ENCODE measurements at regions not wholly inside any gene's neighbourhood (a gene's known extent, or its start where the extent isn't known, plus 50 kb on each side); places are given as distances from the start of the nearest gene placed in this dataset.

DNA sequence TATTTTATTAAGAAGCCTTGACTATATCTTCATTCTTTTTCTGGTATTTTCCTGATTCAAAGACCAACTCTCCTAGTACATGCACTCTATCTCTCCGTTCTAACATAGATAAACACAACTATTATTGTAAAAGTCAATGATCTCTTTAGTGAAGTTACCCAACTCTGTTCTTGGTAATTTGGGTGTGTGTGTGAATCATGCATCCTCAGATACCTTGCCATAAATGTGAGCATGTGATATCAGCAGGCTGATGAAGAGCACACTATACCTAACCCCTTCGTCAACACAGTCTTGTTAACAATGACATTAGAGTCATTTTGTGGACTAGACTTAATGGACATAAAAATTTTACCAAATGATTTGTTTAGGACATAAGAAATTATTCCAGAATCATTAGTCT is 1122.1 kb downstream of the XPNPEP1 start:
- Mint-ChIP-seq H3K27me3 (no peaks in the 10 kb centered on the region), H3K4me1 (no peaks in the 10 kb centered on the region), H3K27ac (ENCODE audit: low read depth) (no peak overlapping the region), H3K36me3 (ENCODE audit: insufficient read depth) (no peaks in the 10 kb centered on the region), H3K9me3 (peaks cover 11% of the 10 kb centered on the region), H3K4me3 (no peak overlapping the region)
- DNase-seq (ENCODE audit: low spot score in 2 of 2): no peak
- ATAC-seq (replicated peaks; ENCODE audit: extremely low read depth, poor library complexity, severe bottlenecking): no peak

- H3K4me3 Mint-ChIP-seq: no peak overlapping the region
- H3K36me3 Mint-ChIP-seq (ENCODE audit: insufficient read depth): no peaks in the 10 kb centered on the region
- no peaks in the 10 kb centered on the region for H3K27me3 Mint-ChIP-seq
- no peak overlapping the region for H3K27ac Mint-ChIP-seq (ENCODE audit: low read depth)
- H3K4me1 Mint-ChIP-seq: no peaks in the 10 kb centered on the region
- H3K9me3 Mint-ChIP-seq: peaks cover 18% of the 10 kb centered on the region
- DNase-seq (ENCODE audit: low spot score in 2 of 2) (no peak), ATAC-seq (replicated peaks; ENCODE audit: extremely low read depth, poor library complexity, severe bottlenecking) (no peak)
Observed at GRCh38 chr10:108797573-108797972, 1125.7 kb downstream of the XPNPEP1 start.

DNA sequence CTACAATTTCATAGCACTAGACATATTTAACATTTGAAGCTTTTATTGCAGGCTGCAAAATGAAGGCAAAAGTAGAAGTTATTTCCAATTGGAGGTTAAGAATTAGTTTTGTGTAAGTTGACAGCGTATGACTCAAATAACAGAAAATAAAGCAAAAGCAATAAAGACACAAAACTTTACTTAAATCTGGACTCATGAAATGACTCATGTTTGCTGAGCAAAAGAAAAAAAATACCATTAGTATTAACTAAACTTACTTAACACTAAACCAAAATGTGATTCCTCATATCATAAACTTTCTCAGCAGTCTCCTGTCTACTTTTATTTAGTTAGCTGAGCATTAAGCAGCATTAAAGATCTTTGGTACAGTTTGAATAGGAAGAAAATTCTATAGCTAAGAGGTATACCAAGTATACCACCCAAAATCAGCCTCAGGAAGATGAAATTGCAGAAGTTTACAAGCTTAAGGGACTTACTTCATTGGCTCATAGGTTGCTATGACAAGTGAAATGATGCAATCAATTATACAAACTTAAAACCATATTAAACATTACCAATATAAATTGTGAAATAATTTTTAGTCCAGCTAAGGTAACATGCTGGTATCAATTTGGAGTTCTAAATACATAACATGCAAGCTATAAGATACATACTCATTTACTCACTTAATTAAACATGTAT is 1131.4 kb downstream of the XPNPEP1 start:
- H3K27me3 Mint-ChIP-seq: no peaks in the 10 kb centered on the region
- peaks cover 13% of the 10 kb centered on the region for H3K9me3 Mint-ChIP-seq
- no peaks in the 10 kb centered on the region for H3K4me1 Mint-ChIP-seq
- no peak overlapping the region for H3K27ac Mint-ChIP-seq (ENCODE audit: low read depth)
- ATAC-seq (replicated peaks; ENCODE audit: extremely low read depth, poor library complexity, severe bottlenecking) (no peak), DNase-seq (ENCODE audit: low spot score in 2 of 2) (no peak)
- no peak overlapping the region for H3K4me3 Mint-ChIP-seq
- no peaks in the 10 kb centered on the region for H3K36me3 Mint-ChIP-seq (ENCODE audit: insufficient read depth)

GRCh38 chr10:108791030-108791429 is 1132.3 kb downstream of the XPNPEP1 start:
- H3K4me3 Mint-ChIP-seq: no peak overlapping the region
- H3K4me1 Mint-ChIP-seq: no peaks in the 10 kb centered on the region

DNA sequence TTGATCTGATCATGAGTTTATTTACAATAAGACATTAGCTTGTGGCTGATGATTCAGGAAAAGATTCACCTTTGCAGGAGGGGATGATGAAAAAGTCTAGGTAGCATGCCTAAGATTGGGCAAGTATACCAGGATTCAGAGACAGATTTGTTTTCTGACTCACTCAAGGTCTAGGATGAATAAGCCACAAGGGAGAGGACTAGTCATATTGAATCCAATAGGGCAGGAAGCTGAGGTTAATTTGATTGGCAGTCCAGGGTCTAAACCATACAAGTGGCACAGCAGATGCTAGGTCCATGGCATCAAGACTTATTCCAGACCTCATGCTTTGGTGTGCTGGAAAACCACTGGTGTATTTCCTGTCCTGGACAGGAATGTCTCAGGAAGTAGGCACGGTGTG is 1133.4 kb downstream of the XPNPEP1 start:
- H3K27me3 Mint-ChIP-seq: no peaks in the 10 kb centered on the region
- peaks cover 12% of the 10 kb centered on the region for H3K9me3 Mint-ChIP-seq
- no peak for ATAC-seq (replicated peaks; ENCODE audit: extremely low read depth, poor library complexity, severe bottlenecking)
- H3K4me3 Mint-ChIP-seq: no peak overlapping the region
- no peak overlapping the region for H3K27ac Mint-ChIP-seq (ENCODE audit: low read depth)
- H3K4me1 Mint-ChIP-seq: no peaks in the 10 kb centered on the region
- no peaks in the 10 kb centered on the region for H3K36me3 Mint-ChIP-seq (ENCODE audit: insufficient read depth)
- DNase-seq (ENCODE audit: low spot score in 2 of 2): no peak

More at GRCh38 chr10:108791030-108791429, 1132.3 kb downstream of the XPNPEP1 start:
- no peak for DNase-seq (ENCODE audit: low spot score in 2 of 2)
- no peak for ATAC-seq (replicated peaks; ENCODE audit: extremely low read depth, poor library complexity, severe bottlenecking)
- H3K9me3 Mint-ChIP-seq: peaks cover 8% of the 10 kb centered on the region
- no peaks in the 10 kb centered on the region for H3K36me3 Mint-ChIP-seq (ENCODE audit: insufficient read depth)
- H3K27me3 Mint-ChIP-seq: no peaks in the 10 kb centered on the region
- H3K27ac Mint-ChIP-seq (ENCODE audit: low read depth): no peak overlapping the region

DNA sequence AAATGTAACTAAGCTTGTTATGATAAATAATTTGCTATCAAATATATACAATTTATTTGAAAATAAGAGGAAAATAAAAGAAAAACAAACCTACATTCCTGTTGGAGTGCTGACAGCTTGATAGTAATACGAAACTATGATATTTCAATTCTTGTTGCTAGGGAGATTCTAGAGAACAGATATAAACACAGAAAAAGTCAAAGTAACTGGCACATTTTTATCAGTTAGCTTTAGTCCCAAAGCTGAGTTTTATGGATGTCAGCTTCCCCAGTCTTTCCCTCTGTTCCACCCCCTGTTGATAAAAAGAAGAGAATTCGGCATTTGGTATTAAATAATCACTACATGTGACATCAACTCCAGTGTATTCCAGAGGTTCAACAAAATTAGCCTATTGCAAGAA is 1134.0 kb downstream of the XPNPEP1 start:
- Mint-ChIP-seq H3K36me3 (ENCODE audit: insufficient read depth) (no peaks in the 10 kb centered on the region), H3K4me1 (no peaks in the 10 kb centered on the region), H3K9me3 (peaks cover 12% of the 10 kb centered on the region), H3K4me3 (no peak overlapping the region), H3K27ac (ENCODE audit: low read depth) (no peak overlapping the region), H3K27me3 (no peaks in the 10 kb centered on the region)
- DNase-seq (ENCODE audit: low spot score in 2 of 2) (no peak), ATAC-seq (replicated peaks; ENCODE audit: extremely low read depth, poor library complexity, severe bottlenecking) (no peak)

DNA sequence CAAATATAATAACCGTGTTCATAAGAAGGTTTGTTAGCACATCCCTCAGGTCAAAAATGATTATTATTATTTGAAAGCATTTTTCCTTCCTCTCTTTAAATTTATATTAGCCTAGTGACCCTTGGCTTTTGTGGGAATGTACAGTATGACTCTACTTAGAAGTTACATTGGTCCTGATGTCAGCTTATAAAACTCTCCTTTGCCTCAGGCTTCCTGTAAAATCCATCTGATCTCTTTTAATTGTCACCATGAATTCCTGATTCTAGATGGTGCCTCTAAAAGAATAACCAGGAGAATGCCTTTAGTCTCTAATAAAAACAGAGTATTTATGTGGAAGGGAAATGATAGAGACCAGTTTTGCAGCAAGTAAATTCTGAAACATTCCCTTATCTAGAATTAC is 1134.4 kb downstream of the XPNPEP1 start:
- Mint-ChIP-seq H3K27ac (ENCODE audit: low read depth) (no peak overlapping the region), H3K36me3 (ENCODE audit: insufficient read depth) (no peaks in the 10 kb centered on the region), H3K27me3 (no peaks in the 10 kb centered on the region), H3K4me3 (no peak overlapping the region), H3K9me3 (peaks cover 12% of the 10 kb centered on the region), H3K4me1 (no peaks in the 10 kb centered on the region)
- no peak for ATAC-seq (replicated peaks; ENCODE audit: extremely low read depth, poor library complexity, severe bottlenecking)
- DNase-seq (ENCODE audit: low spot score in 2 of 2): no peak

- Mint-ChIP-seq H3K27ac (ENCODE audit: low read depth) (no peak overlapping the region), H3K4me1 (no peaks in the 10 kb centered on the region), H3K9me3 (peaks cover 17% of the 10 kb centered on the region), H3K4me3 (no peak overlapping the region), H3K36me3 (ENCODE audit: insufficient read depth) (no peaks in the 10 kb centered on the region), H3K27me3 (no peaks in the 10 kb centered on the region)
- ATAC-seq (replicated peaks; ENCODE audit: extremely low read depth, poor library complexity, severe bottlenecking) (no peak), DNase-seq (ENCODE audit: low spot score in 2 of 2) (no peak)
Observed at GRCh38 chr10:108787932-108788331, 1135.4 kb downstream of the XPNPEP1 start.

- no peak overlapping the region for H3K27ac Mint-ChIP-seq (ENCODE audit: low read depth)
- no peak overlapping the region for H3K4me3 Mint-ChIP-seq
- peaks cover 17% of the 10 kb centered on the region for H3K9me3 Mint-ChIP-seq
- no peaks in the 10 kb centered on the region for H3K4me1 Mint-ChIP-seq
- no peaks in the 10 kb centered on the region for H3K27me3 Mint-ChIP-seq
- DNase-seq (ENCODE audit: low spot score in 2 of 2) (no peak), ATAC-seq (replicated peaks; ENCODE audit: extremely low read depth, poor library complexity, severe bottlenecking) (no peak)
- H3K36me3 Mint-ChIP-seq (ENCODE audit: insufficient read depth): no peaks in the 10 kb centered on the region
Observed at GRCh38 chr10:108785011-108785410, 1138.3 kb downstream of the XPNPEP1 start.

GRCh38 chr10:108784534-108784933 is 1138.8 kb downstream of the XPNPEP1 start:
- Mint-ChIP-seq H3K27me3 (no peaks in the 10 kb centered on the region), H3K4me1 (no peaks in the 10 kb centered on the region), H3K9me3 (peaks cover 17% of the 10 kb centered on the region), H3K4me3 (no peak overlapping the region), H3K27ac (ENCODE audit: low read depth) (no peak overlapping the region), H3K36me3 (ENCODE audit: insufficient read depth) (no peaks in the 10 kb centered on the region)
- ATAC-seq (replicated peaks; ENCODE audit: extremely low read depth, poor library complexity, severe bottlenecking) (no peak), DNase-seq (ENCODE audit: low spot score in 2 of 2) (no peak)

DNA sequence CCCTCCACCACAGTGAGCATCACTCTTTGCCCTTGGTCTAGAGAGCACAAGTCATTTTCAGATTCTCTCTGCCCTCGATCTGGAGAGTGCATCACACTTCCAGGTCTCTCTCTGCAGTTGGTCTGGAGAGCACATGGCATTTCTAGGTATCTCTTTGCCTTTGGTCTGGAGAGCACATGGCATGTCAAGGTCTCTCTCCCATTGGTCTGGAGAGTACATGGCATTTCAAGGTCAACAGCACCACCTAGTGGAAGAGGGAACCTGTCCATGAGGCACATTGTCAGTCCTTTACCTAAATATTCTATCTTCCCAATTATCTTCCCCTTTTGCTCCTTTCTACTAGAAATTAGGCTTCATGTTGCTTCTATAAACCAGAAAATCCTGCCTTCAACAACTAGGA is 1139.4 kb downstream of the XPNPEP1 start:
- DNase-seq (ENCODE audit: low spot score in 2 of 2) (no peak), ATAC-seq (replicated peaks; ENCODE audit: extremely low read depth, poor library complexity, severe bottlenecking) (no peak)
- peaks cover 17% of the 10 kb centered on the region for H3K9me3 Mint-ChIP-seq
- no peaks in the 10 kb centered on the region for H3K4me1 Mint-ChIP-seq
- no peaks in the 10 kb centered on the region for H3K27me3 Mint-ChIP-seq
- no peak overlapping the region for H3K4me3 Mint-ChIP-seq
- H3K27ac Mint-ChIP-seq (ENCODE audit: low read depth): no peak overlapping the region
- H3K36me3 Mint-ChIP-seq (ENCODE audit: insufficient read depth): no peaks in the 10 kb centered on the region

- no peaks in the 10 kb centered on the region for H3K27me3 Mint-ChIP-seq
- no peaks in the 10 kb centered on the region for H3K4me1 Mint-ChIP-seq
- H3K4me3 Mint-ChIP-seq: no peak overlapping the region
- ATAC-seq (replicated peaks; ENCODE audit: extremely low read depth, poor library complexity, severe bottlenecking) (no peak), DNase-seq (ENCODE audit: low spot score in 2 of 2) (no peak)
- H3K27ac Mint-ChIP-seq (ENCODE audit: low read depth): no peak overlapping the region
- no peaks in the 10 kb centered on the region for H3K36me3 Mint-ChIP-seq (ENCODE audit: insufficient read depth)
- peaks cover 27% of the 10 kb centered on the region for H3K9me3 Mint-ChIP-seq
Observed at GRCh38 chr10:108782411-108782810, 1140.9 kb downstream of the XPNPEP1 start.

- Mint-ChIP-seq H3K4me1 (no peaks in the 10 kb centered on the region), H3K9me3 (peaks cover 24% of the 10 kb centered on the region), H3K36me3 (ENCODE audit: insufficient read depth) (no peaks in the 10 kb centered on the region), H3K27ac (ENCODE audit: low read depth) (no peak overlapping the region), H3K4me3 (no peak overlapping the region), H3K27me3 (no peaks in the 10 kb centered on the region)
- ATAC-seq (replicated peaks; ENCODE audit: extremely low read depth, poor library complexity, severe bottlenecking): no peak
- no peak for DNase-seq (ENCODE audit: low spot score in 2 of 2)
Observed at GRCh38 chr10:108779501-108779900, 1143.8 kb downstream of the XPNPEP1 start.

Measured in central memory CD8-positive, alpha-beta T cell (primary cell).